ENCODE measurements at regions not wholly inside any gene's neighbourhood (a gene's known extent, or its start where the extent isn't known, plus 50 kb on each side); places are given as distances from the start of the nearest gene placed in this dataset.

- no peaks in the 10 kb centered on the region for H3K27me3 ChIP-seq
- H3K4me1 ChIP-seq (replicated peaks in 1 of 2): peaks cover 0 to 4% of the 10 kb centered on the region in 2 donors
- H3K9me3 ChIP-seq (replicated peaks in 1 of 3): no peaks in the 10 kb centered on the region
- 48 to 56% (median 52%) methylated on average over 3 of the region's 3 CpGs for WGBS, 4 donors
- no peaks in the 10 kb centered on the region for H3K36me3 ChIP-seq (replicated peaks in 1 of 2)
- H3K27ac ChIP-seq: no peak overlapping the region
- DNase-seq: no peak
- TF ChIP-seq POLR2A (IDR thresholded peaks at IDR 0.05) (no peak), CTCF (IDR thresholded peaks at IDR 0.05) (no peak)
- intact Hi-C loops (cut with DNase I): no loop called here
- no peak overlapping the region for H3K4me3 ChIP-seq
Observed at GRCh38 chr11:110901441-110901840, 189.2 kb upstream of the ARHGAP20 start.

- TF ChIP-seq POLR2A (IDR thresholded peaks at IDR 0.05): no peak
- intact Hi-C loops (cut with DNase I): no loop called here
- peaks cover 0 to 7% of the 10 kb centered on the region in 2 donors for H3K4me1 ChIP-seq (replicated peaks in 1 of 2)
- no peaks in the 10 kb centered on the region for H3K9me3 ChIP-seq (replicated peaks in 1 of 3)
- no peaks in the 10 kb centered on the region for H3K36me3 ChIP-seq (replicated peaks in 1 of 2)
- no peaks in the 10 kb centered on the region for H3K27me3 ChIP-seq
- H3K4me3 ChIP-seq: no peak overlapping the region
- WGBS, 4 donors: 91 to 100% (median 96%) methylated on average over 1 of the region's 1 CpG
- no peak overlapping the region for H3K27ac ChIP-seq
- DNase-seq: no peak
Observed at GRCh38 chr11:110900426-110900825, 188.2 kb upstream of the ARHGAP20 start.

- no peaks in the 10 kb centered on the region for H3K36me3 ChIP-seq (replicated peaks in 1 of 2)
- no peak for TF ChIP-seq POLR2A (IDR thresholded peaks at IDR 0.05)
- no peak for TF ChIP-seq CTCF (IDR thresholded peaks at IDR 0.05)
- no peaks in the 10 kb centered on the region for H3K9me3 ChIP-seq (replicated peaks in 1 of 3)
- peaks cover 0 to 7% of the 10 kb centered on the region in 2 donors for H3K4me1 ChIP-seq (replicated peaks in 1 of 2)
- no peaks in the 10 kb centered on the region for H3K27me3 ChIP-seq
- intact Hi-C loops (cut with DNase I): no loop called here
- no peak for DNase-seq
- no peak overlapping the region for H3K4me3 ChIP-seq
- 65 to 83% (median 76%) methylated on average over 3 of the region's 3 CpGs for WGBS, 4 donors
- H3K27ac ChIP-seq: no peak overlapping the region
Observed at GRCh38 chr11:110897035-110897434, 184.8 kb upstream of the ARHGAP20 start.

- Histone ChIP-seq H3K27ac (no peak overlapping the region), H3K4me3 (no peak overlapping the region), H3K9me3 (replicated peaks in 1 of 3) (no peaks in the 10 kb centered on the region), H3K27me3 (no peaks in the 10 kb centered on the region), H3K36me3 (replicated peaks in 1 of 2) (no peaks in the 10 kb centered on the region), H3K4me1 (replicated peaks in 1 of 2) (peaks cover 0 to 7% of the 10 kb centered on the region in 2 donors)
- intact Hi-C loops (cut with DNase I): no loop called here
- TF ChIP-seq POLR2A (IDR thresholded peaks at IDR 0.05): no peak
- no peak for TF ChIP-seq CTCF (IDR thresholded peaks at IDR 0.05)
- 9 to 34% (median 20%) methylated on average over 1 of the region's 1 CpG for WGBS, 4 donors
- peak in 6 of 7 donors; percentile 44 to 75 (median 60) for DNase-seq
Observed at GRCh38 chr11:110896358-110896757, 184.1 kb upstream of the ARHGAP20 start.

GRCh38 chr11:110894224-110894623 is 182.0 kb upstream of the ARHGAP20 start:
- no peak overlapping the region for H3K4me3 ChIP-seq
- no peaks in the 10 kb centered on the region for H3K27me3 ChIP-seq
- TF ChIP-seq POLR2A (IDR thresholded peaks at IDR 0.05) (no peak), CTCF (IDR thresholded peaks at IDR 0.05) (no peak)
- no peaks in the 10 kb centered on the region for H3K36me3 ChIP-seq (replicated peaks in 1 of 2)
- no peak for DNase-seq
- no peak overlapping the region for H3K27ac ChIP-seq
- intact Hi-C loops (cut with DNase I): no loop called here
- no peaks in the 10 kb centered on the region for H3K9me3 ChIP-seq (replicated peaks in 1 of 3)
- WGBS, 4 donors: 89 to 90% (median 89%) methylated on average over 4 of the region's 4 CpGs
- peaks cover 0 to 7% of the 10 kb centered on the region in 2 donors for H3K4me1 ChIP-seq (replicated peaks in 1 of 2)
